ENCODE measurements at regions not wholly inside any gene's neighbourhood (a gene's known extent, or its start where the extent isn't known, plus 50 kb on each side); places are given as distances from the start of the nearest gene placed in this dataset.

GRCh38 chr2:144854596-144854995 is 334.7 kb upstream of the ZEB2 start:
- TF ChIP-seq CTCF (IDR thresholded peaks at IDR 0.05) (no peak), POLR2A (IDR thresholded peaks at IDR 0.05) (no peak)

Measured in testis (tissue), 2 donors.